MCF 10A (cell line): ENCODE measurements at regions not wholly inside any gene's neighbourhood (a gene's known extent, or its start where the extent isn't known, plus 50 kb on each side); places are given as distances from the start of the nearest gene placed in this dataset.
A peak's percentile ranks its signal among the peaks of the same experiment; 100 is the strongest.

Experiments used
- BruUV-seq: library from RNA; stranded (reverse); fragments of 400-500 nt; replicated peaks from 2 replicates; lab custom pipeline; 2021; lab: Mats Ljungman, UMichigan
- CTCF ChIA-PET: fragments of 300-600 bp; sonication (Branson Sonifier 250); formaldehyde crosslinking; extraction: SDS; loops from one replicate; lab custom pipeline; 2021; ENCODE audit warnings: antibody characterized with exemption, inconsistent platforms; lab: Yijun Ruan, JAX
- POLR2A ChIA-PET: fragments of 300-600, 350-650 bp; sonication (Branson Sonifier 250); formaldehyde crosslinking; extraction: SDS; loops from one replicate; lab custom pipeline; 2020; ENCODE audit warnings: antibody characterized with exemption, inconsistent platforms; lab: Yijun Ruan, JAX
- DNase-seq: peaks from one replicate; pipeline ENCODE4 v3.0.0-alpha.2; 2018; ENCODE audit not compliant: unreplicated experiment
- H3K27ac Mint-ChIP-seq: one replicate; pipeline ENCODE4 v1.8.0; 2022; ENCODE audit warnings: mild to moderate bottlenecking, low read depth, mixed read lengths; ENCODE audit not compliant: unreplicated experiment
- H3K27me3 Mint-ChIP-seq: one replicate; pipeline ENCODE4 v1.8.0; 2022; ENCODE audit warnings: mixed read lengths; ENCODE audit not compliant: insufficient read depth, unreplicated experiment
- H3K36me3 Mint-ChIP-seq: one replicate; pipeline ENCODE4 v1.8.0; 2022; ENCODE audit warnings: mild to moderate bottlenecking, moderate library complexity, mixed read lengths; ENCODE audit not compliant: insufficient read depth, unreplicated experiment
- H3K4me1 Mint-ChIP-seq: one replicate; pipeline ENCODE4 v1.8.0; 2022; ENCODE audit warnings: mixed read lengths; ENCODE audit not compliant: insufficient read depth, unreplicated experiment
- H3K4me3 Mint-ChIP-seq: one replicate; pipeline ENCODE4 v1.8.0; 2022; ENCODE audit warnings: mild to moderate bottlenecking, moderate library complexity, mixed read lengths; ENCODE audit not compliant: unreplicated experiment
- H3K9me3 Mint-ChIP-seq: one replicate; pipeline ENCODE4 v1.8.0; 2022; ENCODE audit warnings: mixed read lengths; ENCODE audit not compliant: unreplicated experiment
- CTCF ChIP-seq: fragments of 200-600 bp; IDR thresholded peaks from one replicate; pipeline ENCODE4 v1.8.0; 2022; ENCODE audit warnings: antibody characterized with exemption, mild to moderate bottlenecking; ENCODE audit not compliant: unreplicated experiment
- intact Hi-C: fragments of 100-400 bp; cut with micrococcal nuclease; formaldehyde crosslinking; loops from 2 replicates; pipeline ENCODE4 v1.14.1; 2022

GRCh38 chr20:40444516-40444915 is 244.5 kb downstream of the MAFB start:
- H3K27me3 Mint-ChIP-seq, result no peaks in the 10 kb centered on the region
- H3K9me3 Mint-ChIP-seq, result no peaks in the 10 kb centered on the region
- H3K27ac Mint-ChIP-seq, result no peak overlapping the region
- CTCF ChIA-PET, result interaction anchor here (0.7 to 1.5 kb wide), 5 partner anchors 8 to 262 kb away, joined by 3 to 4 read pairs (median 3); no protein-coding TSS in a partner anchor
- no peak overlapping the region for H3K4me3 Mint-ChIP-seq
- no peak for DNase-seq
- POLR2A ChIA-PET, result no interaction called here
- no TSS peak for BruUV-seq
- peaks cover 15% of the 10 kb centered on the region for H3K4me1 Mint-ChIP-seq
- peaks cover 4% of the 10 kb centered on the region for H3K36me3 Mint-ChIP-seq
- intact Hi-C loops, result no loop called here
- no peak for TF ChIP-seq CTCF

GRCh38 chr20:40443753-40444152 is 245.3 kb downstream of the MAFB start:
- Mint-ChIP-seq H3K9me3 (no peaks in the 10 kb centered on the region), H3K36me3 (peaks cover 4% of the 10 kb centered on the region), H3K4me1 (peaks cover 15% of the 10 kb centered on the region), H3K4me3 (no peak overlapping the region), H3K27me3 (no peaks in the 10 kb centered on the region), H3K27ac (no peak overlapping the region)
- intact Hi-C loops, result no loop called here
- POLR2A ChIA-PET, result interaction anchor here (0.6 kb wide), 1 partner anchor 246 kb away, joined by 3 read pairs; no protein-coding TSS in a partner anchor
- BruUV-seq, result no TSS peak
- CTCF ChIA-PET, result interaction anchor here (0.5 to 1.7 kb wide), 6 partner anchors 9 to 263 kb away, joined by 3 to 5 read pairs (median 4); partner anchors contain the start of gene MAFB
- DNase-seq, result no peak
- TF ChIP-seq CTCF, result no peak

GRCh38 chr20:40442181-40442963 is 246.7 kb downstream of the MAFB start:
- no peak for TF ChIP-seq CTCF
- no peak overlapping the region for H3K27ac Mint-ChIP-seq
- ChIA-PET CTCF (interaction anchor here (0.9 to 1.9 kb wide), 5 partner anchors 12 to 247 kb away, joined by 3 to 8 read pairs (median 5); partner anchors contain the start of gene MAFB), POLR2A (interaction anchor here (0.6 to 1.8 kb wide), 7 partner anchors 8 to 1734 kb away, joined by 3 to 9 read pairs (median 3); partner anchors contain the start of gene MAFB)
- H3K36me3 Mint-ChIP-seq, result peaks cover 4% of the 10 kb centered on the region
- DNase-seq, result peak; percentile 45
- H3K4me1 Mint-ChIP-seq, result peaks cover 15% of the 10 kb centered on the region
- H3K27me3 Mint-ChIP-seq, result no peaks in the 10 kb centered on the region
- H3K4me3 Mint-ChIP-seq, result no peak overlapping the region
- no TSS peak for BruUV-seq
- no peaks in the 10 kb centered on the region for H3K9me3 Mint-ChIP-seq
- intact Hi-C loops, result no loop called here

GRCh38 chr20:40441771-40442170 is 247.3 kb downstream of the MAFB start:
- CTCF ChIA-PET, result interaction anchor here (0.9 to 1.9 kb wide), 6 partner anchors 10 to 177 kb away, joined by 3 to 8 read pairs (median 4); no protein-coding TSS in a partner anchor
- Mint-ChIP-seq H3K4me3 (no peak overlapping the region), H3K4me1 (peaks cover 15% of the 10 kb centered on the region), H3K27ac (no peak overlapping the region), H3K36me3 (peaks cover 4% of the 10 kb centered on the region), H3K27me3 (no peaks in the 10 kb centered on the region), H3K9me3 (no peaks in the 10 kb centered on the region)
- POLR2A ChIA-PET, result interaction anchor here (0.6 to 1.8 kb wide), 5 partner anchors 12 to 756 kb away, joined by 3 to 9 read pairs (median 3); partner anchors contain the start of gene MAFB
- DNase-seq, result peak; percentile 51
- intact Hi-C loops, result no loop called here
- BruUV-seq, result no TSS peak
- no peak for TF ChIP-seq CTCF
